ENCODE measurements at regions not wholly inside any gene's neighbourhood (a gene's known extent, or its start where the extent isn't known, plus 50 kb on each side); places are given as distances from the start of the nearest gene placed in this dataset.

GRCh38 chrX:39773150-39773549 lies 324.6 kb downstream of the BCOR start:
- no peak for TF ChIP-seq POLR2A (IDR thresholded peaks at IDR 0.05)
- no peak for TF ChIP-seq CTCF (IDR thresholded peaks at IDR 0.05)
